Hepatic stellate cell (primary cell): ENCODE measurements at regions not wholly inside any gene's neighbourhood (a gene's known extent, or its start where the extent isn't known, plus 50 kb on each side); places are given as distances from the start of the nearest gene placed in this dataset.
"Not testable (repeated sequence)": the region's sequence is repeated elsewhere in the genome, so short reads cannot be mapped to it uniquely, and the experiment has no call there.

Source experiments
- DNase-seq: peaks from one replicate; pipeline ENCODE4 v3.0.0; 2011; ENCODE audit warnings: low spot score

GRCh38 chr10:3340127-3340730 lies 167.6 kb upstream of the PITRM1 start:
- DNase-seq: no peak

GRCh38 chr10:3339531-3339950 lies 167.0 kb upstream of the PITRM1 start:
- DNase-seq: peak; percentile 15

GRCh38 chr10:3339121-3339520 lies 166.5 kb upstream of the PITRM1 start:
- DNase-seq: no peak

GRCh38 chr10:3337741-3338140 lies 165.2 kb upstream of the PITRM1 start:
- DNase-seq: no peak

GRCh38 chr10:3336673-3337293 lies 164.2 kb upstream of the PITRM1 start:
- no peak for DNase-seq

GRCh38 chr10:3333426-3333825 lies 160.8 kb upstream of the PITRM1 start:
- DNase-seq: no peak

- no peak for DNase-seq
Measured at GRCh38 chr10:3331690-3332230, 159.2 kb upstream of the PITRM1 start.

- no peak for DNase-seq
Measured at GRCh38 chr10:3331187-3331586, 158.6 kb upstream of the PITRM1 start.

- no peak for DNase-seq
Measured at GRCh38 chr10:3330663-3331062, 158.1 kb upstream of the PITRM1 start.

- no peak for DNase-seq
Measured at GRCh38 chr10:3325954-3326750, 153.6 kb upstream of the PITRM1 start.

GRCh38 chr10:3324612-3325038 lies 152.0 kb upstream of the PITRM1 start:
- DNase-seq: no peak

- DNase-seq: peak; percentile 32
Measured at GRCh38 chr10:3323865-3324498, 151.4 kb upstream of the PITRM1 start.

- DNase-seq: no peak
Measured at GRCh38 chr10:3321123-3321522, 148.5 kb upstream of the PITRM1 start.

- no peak for DNase-seq
Measured at GRCh38 chr10:3319811-3320226, 147.2 kb upstream of the PITRM1 start.

GRCh38 chr10:3318480-3318807 lies 145.9 kb upstream of the PITRM1 start:
- not testable (repeated sequence) for DNase-seq

GRCh38 chr10:3317553-3318479 lies 145.2 kb upstream of the PITRM1 start:
- not testable (repeated sequence) for DNase-seq

- not testable (repeated sequence) for DNase-seq
Measured at GRCh38 chr10:3314445-3315085, 142.0 kb upstream of the PITRM1 start.

- peak; percentile 60 for DNase-seq
Measured at GRCh38 chr10:3313784-3314444, 141.3 kb upstream of the PITRM1 start.

GRCh38 chr10:3312403-3312940 lies 139.9 kb upstream of the PITRM1 start:
- no peak for DNase-seq
